SH-SY5Y (cell line): ENCODE measurements at regions not wholly inside any gene's neighbourhood (a gene's known extent, or its start where the extent isn't known, plus 50 kb on each side); places are given as distances from the start of the nearest gene placed in this dataset.

Source experiments
- GATA2 ChIP-seq: IDR thresholded peaks from 2 replicates; pipeline ENCODE4 v1.6.1; 2011; ENCODE audit warnings: mild to moderate bottlenecking, low read depth, low read length
- GATA3 ChIP-seq: IDR thresholded peaks from 2 replicates; pipeline ENCODE4 v1.6.1; 2011; ENCODE audit warnings: low read depth, mild to moderate bottlenecking, low read length, moderate library complexity

DNA sequence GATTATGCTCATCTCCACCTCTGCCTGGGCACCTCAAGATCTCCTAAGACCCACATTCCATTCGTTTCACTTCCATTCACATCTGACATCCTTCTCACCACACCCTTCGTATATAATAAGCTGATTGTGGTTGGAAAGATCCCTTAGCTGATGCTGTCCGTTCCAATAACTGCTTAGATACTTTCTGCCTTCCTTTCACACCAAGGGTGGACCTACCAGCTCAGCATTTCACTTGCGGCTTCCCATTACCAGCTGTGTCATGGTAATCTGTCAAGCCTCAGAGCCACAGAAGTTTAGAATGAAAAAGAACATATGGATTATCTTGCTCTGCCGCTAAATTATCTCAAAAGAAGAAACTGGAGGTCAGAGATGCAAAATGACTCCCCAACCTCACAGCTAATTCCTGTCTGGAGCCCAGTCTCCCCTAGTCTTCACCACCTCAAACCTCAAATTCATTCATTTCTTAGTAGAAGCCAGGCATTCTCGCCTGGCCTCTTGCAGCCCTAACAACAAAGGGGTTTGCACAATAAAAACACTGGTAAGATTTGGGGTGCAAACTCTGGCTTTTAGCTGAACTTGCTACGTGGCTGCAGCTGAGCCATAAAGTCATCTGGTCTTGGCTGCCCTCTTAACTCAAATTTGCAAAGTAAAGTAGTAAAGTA is 182.8 kb upstream of the HS3ST3A1 start:
- TF ChIP-seq GATA3: no peak
- no peak for TF ChIP-seq GATA2
